RPMI7951 (cell line): ENCODE measurements at regions not wholly inside any gene's neighbourhood (a gene's known extent, or its start where the extent isn't known, plus 50 kb on each side); places are given as distances from the start of the nearest gene placed in this dataset.
"Not testable (repeated sequence)": the region's sequence is repeated elsewhere in the genome, so short reads cannot be mapped to it uniquely, and the experiment has no call there.

Experiments
- DNase-seq: peaks from one replicate; pipeline ENCODE4 v3.0.0-alpha.2; 2012; ENCODE audit warnings: low read depth

GRCh38 chrX:138866643-138867042, 155.1 kb upstream of the FGF13 start:
- DNase-seq, result no peak

- DNase-seq, result no peak
These were observed 153.7 kb upstream of the FGF13 start for GRCh38 chrX:138865093-138865649.

DNA sequence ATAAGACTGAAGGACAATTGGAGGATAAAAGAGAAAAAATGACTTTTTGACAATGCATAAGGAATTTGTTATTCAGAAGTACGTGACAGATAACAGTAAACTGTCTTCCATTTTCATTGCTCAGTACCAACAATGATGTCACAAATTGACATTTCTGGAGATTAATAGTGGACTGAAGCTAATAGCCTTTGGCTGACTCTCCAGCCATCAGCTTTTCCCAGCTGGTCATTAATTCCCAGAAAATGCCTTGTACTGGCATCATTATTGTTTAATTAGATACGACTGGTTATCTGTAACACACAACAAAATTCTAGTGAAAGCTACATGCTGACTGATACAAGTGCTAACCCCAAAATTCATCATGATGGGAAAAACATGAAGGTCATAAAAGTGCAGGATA, 147.9 kb upstream of the FGF13 start:
- no peak for DNase-seq

GRCh38 chrX:138858951-138859350, 147.4 kb upstream of the FGF13 start:
- peak; percentile 7 for DNase-seq

DNA sequence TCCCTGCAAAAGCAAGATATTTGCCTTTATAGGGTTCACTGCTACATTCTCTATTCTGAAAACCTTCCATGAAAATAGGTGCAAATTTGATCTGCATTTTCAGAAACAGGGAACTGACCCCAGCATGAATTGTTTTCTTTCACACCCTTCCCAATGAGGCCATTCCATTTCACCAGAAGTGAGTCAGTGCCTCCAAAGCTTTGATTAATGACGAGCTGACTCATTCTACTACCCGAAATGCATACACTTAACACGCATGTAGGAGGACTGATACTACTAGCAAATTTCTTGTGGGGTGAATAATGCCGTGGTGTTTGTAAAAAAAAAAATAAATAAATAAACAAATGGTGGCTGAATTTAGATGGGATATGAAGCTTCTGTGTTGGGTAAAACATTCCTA, 146.9 kb upstream of the FGF13 start:
- peak; percentile 60 for DNase-seq

DNA sequence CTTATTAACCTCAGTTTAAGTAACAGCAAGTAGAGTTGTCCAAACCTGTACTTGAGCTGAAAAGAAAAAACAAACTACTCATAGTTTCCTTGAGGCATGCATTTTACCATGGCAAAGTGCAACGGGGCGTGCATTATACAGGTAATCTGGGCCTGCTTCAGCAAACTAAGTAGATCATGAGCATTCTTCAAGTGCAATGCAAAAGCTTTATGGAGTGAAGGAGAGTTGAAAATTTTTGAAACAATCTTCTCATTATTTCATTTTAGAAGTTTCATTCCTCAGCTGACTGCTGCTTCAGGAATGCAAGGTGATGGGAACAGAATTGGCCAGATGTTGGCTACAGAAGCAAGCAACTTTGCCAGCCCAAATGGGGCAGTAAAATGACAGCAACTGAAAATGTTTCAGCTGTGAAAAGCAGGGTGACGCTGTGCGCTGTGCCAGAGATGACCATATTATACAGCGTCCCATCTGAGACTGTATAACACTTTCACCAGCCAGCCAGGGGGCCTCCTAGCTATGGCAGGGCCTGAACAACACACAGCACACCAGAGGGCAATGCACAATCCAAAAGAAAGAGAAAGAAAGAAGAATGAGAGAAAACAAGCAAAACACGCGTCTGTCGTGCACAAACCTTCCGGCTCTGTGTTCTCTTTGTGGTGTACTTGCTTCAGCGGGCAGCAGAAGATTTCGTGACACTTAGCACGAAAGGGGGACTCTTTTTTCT, 145.5 kb upstream of the FGF13 start:
- DNase-seq, result peak; percentile 3

DNA sequence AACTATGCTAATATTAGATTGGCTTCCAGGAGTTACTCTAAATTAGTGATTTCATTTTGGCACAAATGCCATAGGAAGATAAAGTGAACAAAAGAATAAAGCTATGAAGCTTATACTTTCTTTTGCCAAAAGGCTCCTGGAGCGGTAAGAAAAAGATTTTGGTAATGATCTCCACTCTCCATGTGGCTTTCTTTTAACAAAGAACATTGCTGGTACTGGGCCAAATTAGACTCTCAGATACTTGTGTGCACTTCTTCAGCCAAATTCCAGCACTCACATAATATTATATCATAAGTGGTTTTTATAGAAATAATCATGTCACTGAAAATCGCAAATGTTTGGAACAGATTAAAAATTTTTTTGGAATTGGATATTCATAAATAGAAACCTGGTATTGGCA, 142.4 kb upstream of the FGF13 start:
- no peak for DNase-seq

- no peak for DNase-seq
These were observed 138.0 kb upstream of the FGF13 start for GRCh38 chrX:138849521-138849920.

GRCh38 chrX:138847930-138848329, 136.4 kb upstream of the FGF13 start:
- DNase-seq, result no peak

DNA sequence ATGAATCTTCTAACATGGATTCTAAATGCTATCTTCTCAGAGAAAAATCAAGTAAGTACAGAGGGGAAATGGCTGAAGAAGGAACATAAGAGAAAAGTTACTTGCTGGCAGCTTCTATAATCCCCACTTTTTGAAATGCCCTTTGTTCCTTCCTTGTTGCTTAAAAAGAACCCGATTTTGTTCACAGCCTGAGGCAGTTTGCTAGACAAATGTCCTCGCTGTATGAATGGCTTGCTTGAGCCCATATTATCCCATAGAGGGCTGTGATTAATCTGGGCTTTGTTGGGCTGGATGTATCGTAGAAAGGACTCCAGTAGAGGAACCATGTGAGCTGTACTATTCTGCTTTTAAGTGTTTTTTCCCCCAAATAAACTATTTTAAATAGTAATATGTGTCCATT, 134.3 kb upstream of the FGF13 start:
- peak; percentile 16 for DNase-seq

DNA sequence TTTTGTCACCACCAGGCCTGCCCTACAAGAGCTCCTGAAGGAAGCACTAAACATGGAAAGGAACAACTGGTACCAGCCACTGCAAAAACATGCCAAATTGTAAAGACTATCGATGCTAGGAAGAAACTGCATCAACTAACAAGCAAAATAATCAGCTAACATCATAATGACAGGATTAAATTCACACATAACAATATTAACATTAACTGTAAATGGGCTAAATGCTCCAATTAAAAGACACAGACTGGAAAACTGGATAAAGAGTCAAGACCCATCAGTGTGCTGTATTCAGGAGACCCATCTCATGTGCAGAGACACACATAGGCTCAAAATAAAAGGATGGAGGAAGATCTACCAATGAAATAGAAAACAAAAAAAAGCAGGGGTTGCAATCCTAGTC, 95.9 kb upstream of the FGF13 start:
- DNase-seq, result not testable (repeated sequence)

DNA sequence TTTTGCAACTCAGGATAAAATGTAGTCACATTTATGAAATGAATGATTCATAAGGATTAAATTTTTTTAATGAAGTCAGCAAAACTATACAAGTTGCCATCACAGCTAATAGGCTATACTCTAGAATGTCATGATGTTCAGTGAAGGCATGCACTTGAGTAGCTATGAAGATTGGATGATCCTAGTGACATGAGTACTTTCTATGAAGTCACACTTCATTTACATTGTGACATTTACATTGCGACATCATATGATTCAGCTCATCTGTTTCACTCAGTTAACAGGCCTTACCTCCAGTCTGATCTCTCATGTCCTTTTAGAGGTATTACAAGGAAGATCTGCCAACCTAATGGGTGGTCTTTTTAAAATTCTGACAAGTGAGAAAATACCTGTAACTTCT, 82.7 kb upstream of the FGF13 start:
- DNase-seq, result no peak

GRCh38 chrX:138791551-138791950, 80.0 kb upstream of the FGF13 start:
- DNase-seq, result no peak

- DNase-seq, result no peak
These were observed 77.3 kb upstream of the FGF13 start for GRCh38 chrX:138788771-138789170.

DNA sequence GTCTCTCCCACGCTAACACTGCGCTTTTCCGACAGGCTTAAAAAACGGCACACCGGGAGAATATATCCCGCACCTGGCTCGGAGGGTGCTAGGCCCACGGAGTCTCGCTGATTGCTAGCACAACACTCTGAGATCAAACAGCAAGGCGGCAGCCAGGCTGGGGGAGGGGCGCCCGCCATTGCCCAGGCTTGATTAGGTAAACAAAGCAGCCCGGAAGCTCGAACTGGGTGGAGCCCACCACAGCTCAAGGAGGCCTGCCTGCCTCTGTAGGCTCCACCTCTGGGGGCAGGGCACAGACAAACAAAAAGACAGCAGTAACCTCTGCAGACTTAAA, 67.0 kb upstream of the FGF13 start:
- not testable (repeated sequence) for DNase-seq

DNA sequence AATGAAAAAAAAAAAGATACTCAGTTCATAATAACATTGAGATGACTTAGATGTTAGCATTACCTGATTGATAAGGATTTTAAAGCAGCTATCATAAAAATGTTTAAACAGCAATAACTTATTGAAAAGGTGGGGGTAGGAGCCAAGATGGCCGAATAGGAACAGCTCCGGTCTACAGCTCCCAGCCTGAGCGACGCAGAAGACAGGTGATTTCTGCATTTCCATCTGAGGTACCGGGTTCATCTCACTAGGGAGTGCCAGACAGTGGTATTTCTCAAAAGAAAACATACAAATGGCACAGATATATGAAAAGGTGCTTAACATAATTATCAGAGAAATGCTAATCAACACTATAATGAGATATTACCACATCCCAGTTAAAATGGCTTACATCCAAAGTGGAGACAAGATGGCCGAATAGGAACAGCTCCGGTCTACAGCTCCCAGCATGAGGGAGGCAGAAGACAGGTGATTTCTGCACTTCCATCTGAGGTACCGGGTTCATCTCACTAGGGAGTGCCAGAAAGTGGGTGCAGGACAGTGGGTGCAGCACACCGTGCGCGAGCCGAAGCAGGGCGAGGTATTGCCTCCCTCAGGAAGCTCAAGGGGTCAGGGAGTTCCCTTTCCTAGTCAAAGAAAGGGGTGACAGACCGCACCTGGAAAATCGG, 66.5 kb upstream of the FGF13 start:
- DNase-seq, result not testable (repeated sequence)

DNA sequence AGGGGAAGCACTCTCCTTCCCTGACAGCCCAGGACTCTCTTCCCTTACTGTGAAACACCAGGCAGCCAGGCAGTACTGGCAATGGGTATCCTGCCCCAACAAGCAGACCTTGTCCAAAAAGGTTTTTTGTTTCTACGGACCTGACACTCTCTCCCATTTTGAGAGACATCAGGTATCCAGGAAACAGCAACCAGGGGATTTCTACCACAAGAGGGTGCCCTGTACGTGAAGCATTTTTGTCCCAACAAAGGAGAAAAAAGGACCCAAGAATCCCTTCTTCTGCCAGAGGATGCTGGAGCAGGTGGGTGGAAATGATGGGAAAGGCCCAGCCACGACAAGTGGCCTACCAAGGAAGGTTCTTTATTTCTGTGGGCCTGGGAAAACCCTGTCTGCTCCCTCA, 65.7 kb upstream of the FGF13 start:
- DNase-seq, result no peak

DNA sequence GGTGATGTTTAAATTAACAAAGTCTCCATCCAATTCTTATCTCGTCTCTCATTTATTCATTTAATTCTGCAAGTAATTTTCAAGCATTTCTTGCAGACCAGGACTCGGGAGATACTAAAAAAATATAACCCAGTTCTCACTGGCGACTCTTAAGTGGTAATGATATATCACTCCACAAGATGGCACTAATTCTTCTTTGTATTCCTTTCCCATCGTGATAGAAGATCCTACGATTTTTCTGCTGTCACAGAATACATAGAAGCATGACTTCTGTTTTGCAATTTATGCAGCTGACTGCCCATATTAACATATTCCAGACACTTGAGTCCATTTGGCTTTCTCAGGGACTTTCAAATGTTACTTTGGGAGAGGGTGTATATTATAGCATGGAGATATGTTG, 64.0 kb upstream of the FGF13 start:
- peak; percentile 7 for DNase-seq

GRCh38 chrX:138771047-138771446, 59.5 kb upstream of the FGF13 start:
- no peak for DNase-seq

- DNase-seq, result no peak
These were observed 58.4 kb upstream of the FGF13 start for GRCh38 chrX:138769918-138770317.

- no peak for DNase-seq
These were observed 53.5 kb upstream of the FGF13 start for GRCh38 chrX:138765051-138765450.

- no peak for DNase-seq
These were observed 52.2 kb upstream of the FGF13 start for GRCh38 chrX:138763761-138764160.

GRCh38 chrX:138761380-138761779, 49.9 kb upstream of the FGF13 start:
- DNase-seq, result no peak
